HG03097 (cell line): ENCODE measurements at regions not wholly inside any gene's neighbourhood (a gene's known extent, or its start where the extent isn't known, plus 50 kb on each side); places are given as distances from the start of the nearest gene placed in this dataset.

Experiments
- ATAC-seq: cut with Tn5 transposase; IDR thresholded peaks from one replicate; pipeline ENCODE4 v1.9.1; 2021; ENCODE audit not compliant: unreplicated experiment, low FRiP score

DNA sequence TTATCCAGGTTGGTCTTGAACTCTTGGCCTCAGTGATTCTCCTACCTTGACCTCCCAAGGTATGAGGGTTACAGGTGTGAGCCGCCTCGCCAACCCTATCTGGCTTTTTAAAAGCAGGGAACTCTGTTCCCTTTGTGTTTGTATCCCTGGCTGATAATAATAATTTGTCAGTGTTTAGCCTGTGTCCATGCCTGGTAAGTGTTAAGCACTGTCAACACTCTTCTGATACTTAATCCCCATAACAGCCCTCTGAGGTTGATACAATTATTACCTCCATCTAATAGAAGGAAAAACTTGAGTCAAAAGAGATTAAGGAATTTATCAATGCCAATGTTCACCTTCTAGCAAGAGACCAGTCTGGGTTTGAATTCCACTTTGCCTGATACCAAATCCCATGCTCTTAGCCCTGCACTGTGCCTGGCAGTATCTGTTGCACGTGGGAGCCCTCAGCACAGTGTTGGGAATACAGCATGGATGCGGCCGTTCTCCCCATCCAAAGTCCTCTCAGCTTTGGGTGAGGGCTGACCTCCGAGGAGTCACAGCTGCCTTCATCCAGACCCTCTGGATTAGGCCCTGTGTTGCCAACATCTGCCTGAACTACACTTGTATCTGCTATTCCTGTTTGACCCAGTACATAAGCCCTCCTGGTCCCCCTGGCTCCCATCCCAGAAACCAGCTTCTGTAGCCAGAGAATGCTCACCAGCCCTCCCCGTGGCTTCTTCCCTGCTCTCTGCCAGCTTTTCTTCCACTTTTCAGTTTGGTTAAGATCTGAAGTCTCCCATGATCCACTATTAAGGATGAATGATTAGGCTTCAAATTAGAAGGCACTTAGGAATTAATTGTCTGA, 335.6 kb upstream of the ASIC2 start:
- no peak for ATAC-seq

DNA sequence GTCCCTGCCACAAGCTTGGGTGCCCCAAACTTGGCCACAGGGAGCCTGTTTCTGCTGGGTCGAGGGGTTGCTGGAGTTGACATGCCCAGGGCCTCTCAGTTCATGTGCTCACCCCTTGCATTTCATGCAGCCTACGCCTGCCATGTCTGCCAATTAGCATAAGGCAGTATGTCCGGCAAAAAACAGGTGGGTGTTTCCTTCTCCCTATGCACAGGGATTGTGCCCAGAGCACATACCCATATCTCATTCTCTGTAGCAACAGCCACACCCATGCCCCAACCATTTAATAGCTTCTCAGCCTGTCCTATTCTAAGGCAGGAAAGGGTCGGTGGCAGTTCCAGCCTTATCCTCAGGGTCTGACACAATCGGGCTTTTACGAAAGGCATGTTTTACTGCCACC, 340.4 kb upstream of the ASIC2 start:
- no peak for ATAC-seq

- ATAC-seq, result no peak
Observed at GRCh38 chr17:33637534-33637933, 344.4 kb upstream of the ASIC2 start.

DNA sequence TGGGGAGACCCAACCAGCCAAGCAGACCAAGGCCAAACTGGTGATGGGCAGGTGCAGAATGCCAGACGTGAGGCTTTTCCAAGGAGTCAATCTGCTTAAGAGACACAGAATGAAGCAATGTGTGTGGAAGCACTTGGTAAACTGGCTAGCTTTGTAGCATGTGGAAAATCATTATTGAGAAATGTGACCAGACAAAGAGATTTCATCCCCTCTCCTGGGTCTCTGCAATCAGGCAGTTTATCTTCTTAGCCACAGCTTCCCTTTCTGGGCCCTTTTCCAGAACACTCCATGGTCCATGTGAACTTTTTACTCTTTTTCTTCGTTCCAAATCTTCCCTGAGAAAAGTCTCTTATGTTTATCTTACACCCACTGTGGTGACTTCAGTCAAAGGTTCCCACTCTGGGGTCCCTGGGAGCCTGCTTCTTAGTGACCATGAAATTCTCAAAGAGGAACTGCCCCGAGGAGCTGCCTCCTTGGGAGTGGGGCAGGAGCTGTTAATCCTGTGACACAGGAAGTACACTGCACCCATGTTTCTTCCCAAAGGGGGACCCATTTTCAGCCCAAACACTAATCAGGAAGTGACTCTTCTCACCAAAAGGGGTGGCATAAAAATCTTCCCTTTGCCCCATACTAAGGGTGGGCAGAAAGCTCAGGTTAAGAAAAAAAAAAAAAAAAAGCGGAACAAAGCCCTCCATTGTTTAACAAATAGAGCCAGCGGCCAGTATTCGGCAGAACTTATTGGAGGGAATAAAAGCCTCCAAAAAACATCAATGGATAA, 346.2 kb upstream of the ASIC2 start:
- no peak for ATAC-seq

DNA sequence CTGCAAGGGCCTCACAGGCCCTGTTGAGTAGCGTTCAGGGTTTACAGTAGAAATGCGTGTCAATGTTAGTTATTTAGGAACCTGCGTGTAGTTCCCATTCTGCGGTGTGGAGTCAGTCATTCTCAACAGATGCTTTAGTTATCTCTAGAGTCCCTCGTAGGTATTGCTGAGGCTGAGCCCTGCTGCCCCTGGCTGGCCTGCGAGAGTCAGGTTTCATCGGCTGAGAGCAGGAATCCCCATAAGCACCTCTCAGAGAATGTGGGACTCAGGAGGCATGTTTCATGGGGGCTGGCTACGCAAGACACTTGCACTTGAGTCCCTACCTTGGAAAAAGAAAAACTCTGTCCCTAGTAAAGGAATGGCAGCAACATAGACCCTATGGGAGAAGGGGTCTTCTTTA, 347.5 kb upstream of the ASIC2 start:
- ATAC-seq, result no peak

DNA sequence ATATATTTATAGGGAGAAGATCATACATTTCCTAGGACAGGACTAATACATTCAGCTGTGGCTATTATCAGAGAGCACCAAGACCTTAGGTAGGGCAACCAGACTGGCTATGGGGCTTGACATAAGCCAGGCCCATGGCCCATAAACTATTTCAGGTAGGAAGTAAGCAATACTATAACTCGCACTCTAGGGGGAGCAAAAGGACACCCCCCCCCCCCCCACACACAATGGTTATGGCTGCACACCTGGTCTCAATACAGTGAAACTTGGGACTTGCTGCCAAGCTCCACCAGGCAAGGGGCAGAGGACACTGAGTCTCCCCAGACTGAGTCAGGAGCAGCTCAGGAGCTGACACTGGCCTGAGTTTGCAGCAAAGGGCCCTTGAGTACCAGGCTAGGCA, 348.9 kb upstream of the ASIC2 start:
- ATAC-seq, result no peak

- ATAC-seq, result no peak
Observed at GRCh38 chr17:33647956-33648355, 354.9 kb upstream of the ASIC2 start.

DNA sequence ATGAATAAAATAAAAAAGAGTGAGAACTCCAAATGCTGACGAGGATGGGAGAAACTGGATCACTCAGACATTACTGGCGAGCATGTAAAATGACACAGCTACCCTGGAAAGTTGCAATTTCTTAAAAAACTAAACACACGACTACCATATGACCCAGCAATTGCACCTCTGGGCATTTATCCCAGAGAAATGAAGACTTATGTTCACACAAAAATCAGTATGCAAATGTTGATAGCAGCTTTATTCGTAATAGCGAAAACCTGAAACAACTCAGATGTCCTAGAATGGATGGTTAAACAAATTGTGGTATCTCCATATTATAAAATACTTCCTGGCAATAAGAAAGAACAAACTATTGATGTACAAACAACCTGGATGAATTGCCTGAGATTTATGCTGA, 357.2 kb upstream of the ASIC2 start:
- no peak for ATAC-seq

GRCh38 chr17:33651686-33652085, 358.6 kb upstream of the ASIC2 start:
- no peak for ATAC-seq

DNA sequence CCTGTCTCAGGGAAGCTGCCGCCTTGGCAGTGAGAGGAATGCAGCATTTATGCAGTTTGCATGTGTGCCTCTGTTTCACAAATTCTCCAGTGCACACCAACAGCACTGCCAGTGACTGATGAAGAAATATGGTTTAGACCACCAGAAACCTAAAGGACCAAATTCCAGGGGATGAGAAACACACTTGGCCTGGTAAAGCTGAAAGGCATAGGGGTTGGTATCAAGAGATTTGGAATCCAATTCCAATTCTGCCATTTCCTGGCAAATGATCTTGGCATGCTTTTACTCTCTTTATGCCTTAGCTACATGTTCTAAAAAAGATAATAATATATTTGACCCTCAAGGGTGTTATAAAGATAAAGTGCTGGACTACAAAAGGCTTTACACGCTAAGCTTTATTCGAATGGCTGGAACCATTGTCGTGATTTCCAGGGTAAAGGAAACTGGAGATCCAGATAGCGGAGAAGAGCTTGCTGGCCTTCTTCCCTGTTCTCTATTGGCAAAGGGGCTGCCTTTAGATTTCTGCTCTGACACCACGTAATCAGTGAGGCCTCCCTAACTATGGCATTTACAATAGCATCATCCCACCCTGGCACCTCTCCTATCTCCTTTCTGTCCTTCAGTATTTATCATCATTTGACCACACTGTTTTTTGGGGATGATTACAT, 359.8 kb upstream of the ASIC2 start:
- no peak for ATAC-seq

DNA sequence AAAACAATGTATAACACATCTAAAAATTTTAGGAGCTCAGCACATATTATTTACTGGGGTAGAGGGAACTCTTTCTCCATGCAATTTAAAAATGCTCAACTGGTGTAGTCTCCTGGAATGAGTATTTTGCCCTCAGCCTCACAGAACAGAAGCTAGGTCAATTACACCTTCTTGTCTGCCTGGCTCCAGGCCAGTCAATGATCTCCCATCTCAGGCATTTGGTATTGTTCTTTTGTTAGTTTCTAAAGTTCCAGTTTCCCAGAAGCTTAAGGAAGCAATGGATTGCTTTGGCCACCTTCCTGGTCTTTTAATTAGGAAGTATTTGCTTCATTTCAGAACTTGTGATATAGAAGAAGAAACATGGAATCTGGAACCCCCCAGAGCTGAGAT, 360.3 kb upstream of the ASIC2 start:
- ATAC-seq, result no peak

GRCh38 chr17:33657181-33657580, 364.1 kb upstream of the ASIC2 start:
- no peak for ATAC-seq

DNA sequence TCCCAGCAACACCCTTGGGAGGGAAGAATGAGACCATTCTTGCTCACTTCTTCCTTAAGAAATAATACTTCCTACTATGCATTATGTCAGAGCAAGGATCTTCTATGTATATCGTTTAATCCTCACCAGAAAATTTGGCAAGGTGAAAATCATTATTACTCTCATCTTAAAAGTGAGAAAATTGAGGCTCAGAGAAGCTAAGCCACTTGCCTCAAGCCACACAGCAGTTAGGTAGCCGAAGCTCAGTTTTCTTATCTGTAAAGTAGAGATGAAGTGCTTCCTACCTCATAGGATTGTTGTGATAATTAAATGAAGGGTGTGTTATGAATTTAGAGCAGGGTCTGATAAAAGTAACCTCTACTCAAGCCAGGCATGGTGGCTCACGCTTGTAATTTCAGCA, 368.9 kb upstream of the ASIC2 start:
- no peak for ATAC-seq

DNA sequence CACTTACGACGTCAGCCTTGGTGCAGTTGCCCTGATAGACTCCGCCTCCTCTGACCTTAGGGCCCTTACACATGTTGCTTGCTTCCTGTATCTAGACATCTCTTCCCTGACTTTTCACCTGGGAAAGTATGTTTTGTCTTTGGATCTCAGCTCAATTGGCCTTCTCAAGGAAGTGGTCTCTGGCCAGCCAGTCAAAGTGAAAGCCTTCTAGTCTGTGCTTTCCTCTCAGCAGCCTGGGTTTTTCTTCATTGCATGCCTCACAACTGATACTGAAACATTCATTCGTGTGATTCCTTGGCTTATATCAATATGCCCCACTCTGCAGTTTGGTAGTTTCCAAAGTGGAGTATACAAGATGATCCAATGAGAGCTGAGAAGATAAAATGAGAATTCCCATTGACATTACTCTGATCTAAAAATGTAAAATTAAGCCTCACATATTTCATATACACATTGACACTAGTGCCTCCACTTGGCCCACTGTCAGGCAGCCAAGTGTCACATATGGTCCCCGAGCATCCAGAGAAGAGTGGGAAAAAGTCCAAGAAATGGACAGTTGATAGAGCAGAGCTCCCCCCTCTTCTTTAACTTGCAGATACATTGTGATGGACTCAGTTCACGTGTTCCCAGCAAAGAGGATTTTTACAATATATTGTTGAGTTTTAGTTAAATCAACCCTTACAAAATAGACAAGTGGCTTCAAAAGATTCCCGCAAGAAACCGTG, 371.2 kb upstream of the ASIC2 start:
- no peak for ATAC-seq

GRCh38 chr17:33667052-33667509, 374.0 kb upstream of the ASIC2 start:
- no peak for ATAC-seq

DNA sequence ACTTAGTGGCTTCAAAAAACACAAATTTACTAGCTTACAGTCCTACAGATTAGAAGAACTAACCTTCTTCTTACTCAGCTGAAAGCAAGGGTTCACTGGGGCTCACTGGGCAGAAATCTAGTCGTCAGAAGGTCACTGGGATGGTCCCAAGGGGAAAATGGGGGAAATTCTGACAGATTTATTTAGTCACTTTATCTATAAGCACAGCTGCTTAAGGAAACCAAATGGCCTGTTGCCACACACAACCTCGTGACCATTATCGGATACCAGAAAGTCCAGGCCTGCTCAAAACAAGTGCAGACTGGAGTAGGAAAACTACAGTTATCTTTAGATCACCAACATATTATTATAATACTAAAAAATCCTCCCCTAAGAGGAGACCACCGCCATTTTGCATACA, 374.6 kb upstream of the ASIC2 start:
- ATAC-seq, result no peak

- ATAC-seq, result no peak
Observed at GRCh38 chr17:33668516-33668915, 375.4 kb upstream of the ASIC2 start.

DNA sequence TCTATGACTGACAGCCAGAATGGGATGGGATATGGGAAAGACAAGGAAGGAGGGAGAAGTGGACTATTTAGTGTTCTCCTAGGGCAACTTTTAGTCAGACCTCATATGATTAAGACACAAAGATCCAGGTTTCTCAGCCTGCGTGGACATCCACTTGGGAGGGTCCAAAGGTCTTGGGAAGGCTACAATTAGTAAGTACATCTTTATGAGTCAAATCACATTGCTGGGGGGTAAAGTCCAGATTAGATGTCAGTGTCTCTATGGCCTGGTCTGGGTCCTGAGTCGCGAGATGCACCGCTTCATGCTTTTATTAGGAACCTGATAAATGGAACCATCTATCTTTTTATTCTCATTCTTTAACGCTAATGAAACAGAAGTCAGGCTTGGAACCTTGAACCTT, 378.4 kb upstream of the ASIC2 start:
- no peak for ATAC-seq

GRCh38 chr17:33674685-33675084, 381.6 kb upstream of the ASIC2 start:
- ATAC-seq, result no peak

- no peak for ATAC-seq
Observed at GRCh38 chr17:33676444-33676843, 383.3 kb upstream of the ASIC2 start.

DNA sequence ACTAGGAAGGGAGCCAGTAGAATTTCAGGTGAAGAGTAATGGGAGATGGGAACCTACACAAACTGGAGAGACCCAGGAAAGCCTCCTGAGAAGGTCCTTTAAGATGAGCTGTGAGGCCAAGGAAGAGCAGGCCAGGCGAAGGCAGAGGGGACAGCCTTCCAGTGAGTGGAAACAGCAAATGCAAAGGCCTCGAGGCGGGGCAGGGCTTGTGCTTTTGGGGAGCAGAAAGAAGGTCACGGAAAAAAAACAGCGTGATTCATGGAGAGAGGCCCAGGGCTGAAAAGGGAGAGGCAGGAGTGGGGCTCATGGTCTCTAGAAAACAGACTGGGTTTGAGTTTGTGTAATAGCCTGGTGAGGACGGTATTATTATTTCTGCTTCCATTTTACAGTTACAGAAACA, 386.5 kb upstream of the ASIC2 start:
- no peak for ATAC-seq
